Progenitor cell of endocrine pancreas (in vitro differentiated cells): ENCODE measurements at regions not wholly inside any gene's neighbourhood (a gene's known extent, or its start where the extent isn't known, plus 50 kb on each side); places are given as distances from the start of the nearest gene placed in this dataset.

Experiments
- DNase-seq: peaks from one replicate; pipeline ENCODE4 v3.0.0; 2021; ENCODE audit warnings: low spot score; ENCODE audit not compliant: unreplicated experiment
- H3K27ac Mint-ChIP-seq: 2 replicates; pipeline ENCODE4 v1.8.0; 2021; ENCODE audit warnings: mild to moderate bottlenecking, moderate library complexity, mixed read lengths
- H3K27me3 Mint-ChIP-seq: 2 replicates; pipeline ENCODE4 v1.8.0; 2021; ENCODE audit warnings: mixed read lengths
- H3K36me3 Mint-ChIP-seq: 2 replicates; pipeline ENCODE4 v1.8.0; 2022; ENCODE audit warnings: mixed read lengths; ENCODE audit not compliant: insufficient read depth
- H3K4me1 Mint-ChIP-seq: 2 replicates; pipeline ENCODE4 v1.8.0; 2021; ENCODE audit warnings: low read depth, mixed read lengths
- H3K4me3 Mint-ChIP-seq: 2 replicates; pipeline ENCODE4 v1.8.0; 2021; ENCODE audit warnings: low read depth, mild to moderate bottlenecking, moderate library complexity, mixed read lengths
- H3K9me3 Mint-ChIP-seq: 2 replicates; pipeline ENCODE4 v1.8.0; 2021; ENCODE audit warnings: low read depth, mixed read lengths
- TF ChIP-seq, protein P1 (sequence below): fragments of 200-600 bp; sonication (generic); IDR thresholded peaks from one replicate; pipeline ENCODE4 v1.5.0; 2021; ENCODE audit warnings: antibody characterized with exemption, mild to moderate bottlenecking; ENCODE audit not compliant: unreplicated experiment

GRCh38 chrX:45358392-45358791 lies 157.7 kb upstream of the DIPK2B start:
- DNase-seq: no peak
- Mint-ChIP-seq H3K9me3 (peaks cover 39% of the 10 kb centered on the region), H3K4me1 (no peaks in the 10 kb centered on the region), H3K27me3 (no peaks in the 10 kb centered on the region), H3K36me3 (no peaks in the 10 kb centered on the region), H3K4me3 (no peak overlapping the region), H3K27ac (no peak overlapping the region)
- TF ChIP-seq, protein P1, sequence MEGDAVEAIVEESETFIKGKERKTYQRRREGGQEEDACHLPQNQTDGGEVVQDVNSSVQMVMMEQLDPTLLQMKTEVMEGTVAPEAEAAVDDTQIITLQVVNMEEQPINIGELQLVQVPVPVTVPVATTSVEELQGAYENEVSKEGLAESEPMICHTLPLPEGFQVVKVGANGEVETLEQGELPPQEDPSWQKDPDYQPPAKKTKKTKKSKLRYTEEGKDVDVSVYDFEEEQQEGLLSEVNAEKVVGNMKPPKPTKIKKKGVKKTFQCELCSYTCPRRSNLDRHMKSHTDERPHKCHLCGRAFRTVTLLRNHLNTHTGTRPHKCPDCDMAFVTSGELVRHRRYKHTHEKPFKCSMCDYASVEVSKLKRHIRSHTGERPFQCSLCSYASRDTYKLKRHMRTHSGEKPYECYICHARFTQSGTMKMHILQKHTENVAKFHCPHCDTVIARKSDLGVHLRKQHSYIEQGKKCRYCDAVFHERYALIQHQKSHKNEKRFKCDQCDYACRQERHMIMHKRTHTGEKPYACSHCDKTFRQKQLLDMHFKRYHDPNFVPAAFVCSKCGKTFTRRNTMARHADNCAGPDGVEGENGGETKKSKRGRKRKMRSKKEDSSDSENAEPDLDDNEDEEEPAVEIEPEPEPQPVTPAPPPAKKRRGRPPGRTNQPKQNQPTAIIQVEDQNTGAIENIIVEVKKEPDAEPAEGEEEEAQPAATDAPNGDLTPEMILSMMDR: no peak

GRCh38 chrX:45353456-45353855 lies 152.8 kb upstream of the DIPK2B start:
- Mint-ChIP-seq H3K36me3 (no peaks in the 10 kb centered on the region), H3K4me1 (no peaks in the 10 kb centered on the region), H3K9me3 (peaks cover 48% of the 10 kb centered on the region), H3K4me3 (no peak overlapping the region), H3K27ac (no peak overlapping the region), H3K27me3 (no peaks in the 10 kb centered on the region)
- TF ChIP-seq, protein P1: no peak
- DNase-seq: no peak

DNA sequence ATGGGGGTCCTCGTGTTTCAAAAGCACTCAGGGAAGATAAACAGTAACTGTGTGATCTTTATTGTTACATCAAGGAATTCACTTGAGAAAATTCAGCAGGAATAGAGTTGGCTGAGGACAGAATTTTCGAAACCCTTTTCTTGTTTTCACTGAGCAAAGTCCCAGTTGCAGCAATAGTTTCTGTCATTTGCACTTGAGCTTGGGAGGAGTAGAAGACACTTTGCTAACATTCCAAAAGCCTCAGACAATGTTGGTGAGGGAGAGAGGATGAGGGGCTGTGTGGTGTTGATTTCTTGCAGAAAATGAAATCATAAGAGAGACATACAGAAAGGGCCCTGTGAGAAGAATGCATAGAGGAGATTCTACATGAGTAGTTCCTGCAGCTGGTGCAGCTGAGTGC lies 151.9 kb upstream of the DIPK2B start:
- H3K27ac Mint-ChIP-seq: no peak overlapping the region
- peaks cover 49% of the 10 kb centered on the region for H3K9me3 Mint-ChIP-seq
- TF ChIP-seq, protein P1: no peak
- no peaks in the 10 kb centered on the region for H3K36me3 Mint-ChIP-seq
- H3K4me1 Mint-ChIP-seq: no peaks in the 10 kb centered on the region
- H3K27me3 Mint-ChIP-seq: no peaks in the 10 kb centered on the region
- no peak overlapping the region for H3K4me3 Mint-ChIP-seq
- no peak for DNase-seq

- no peak for DNase-seq
- Mint-ChIP-seq H3K36me3 (no peaks in the 10 kb centered on the region), H3K27ac (no peak overlapping the region), H3K9me3 (peaks cover 40% of the 10 kb centered on the region), H3K27me3 (no peaks in the 10 kb centered on the region), H3K4me1 (no peaks in the 10 kb centered on the region), H3K4me3 (no peak overlapping the region)
- TF ChIP-seq, protein P1: no peak
These were observed 150.8 kb upstream of the DIPK2B start for GRCh38 chrX:45351478-45351877.

DNA sequence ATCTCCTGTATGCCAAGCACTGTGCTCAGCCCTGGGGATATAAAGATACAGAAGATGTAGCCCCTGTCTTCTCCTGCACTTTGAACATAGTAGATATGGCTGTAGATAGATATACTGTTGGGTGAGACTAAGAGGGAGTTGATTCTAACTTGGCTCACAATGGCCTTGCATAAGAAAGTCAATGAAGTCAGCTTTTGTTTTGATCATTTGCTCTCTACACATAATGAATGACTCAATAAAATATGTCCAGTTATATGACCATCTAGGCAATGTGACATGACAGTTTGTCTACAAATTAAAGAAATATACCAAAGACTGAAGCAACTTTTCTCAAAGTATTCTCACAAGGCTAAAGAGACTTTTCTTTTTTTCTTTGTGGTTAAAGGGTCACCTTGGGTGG lies 147.6 kb upstream of the DIPK2B start:
- H3K4me3 Mint-ChIP-seq: no peak overlapping the region
- no peaks in the 10 kb centered on the region for H3K36me3 Mint-ChIP-seq
- H3K27ac Mint-ChIP-seq: no peak overlapping the region
- no peak for DNase-seq
- no peaks in the 10 kb centered on the region for H3K27me3 Mint-ChIP-seq
- H3K9me3 Mint-ChIP-seq: peaks cover 30% of the 10 kb centered on the region
- H3K4me1 Mint-ChIP-seq: no peaks in the 10 kb centered on the region
- TF ChIP-seq, protein P1: no peak
